ENCODE measurements at regions not wholly inside any gene's neighbourhood (a gene's known extent, or its start where the extent isn't known, plus 50 kb on each side); places are given as distances from the start of the nearest gene placed in this dataset.

- POLR2A ChIA-PET = no interaction called here
- no peak overlapping the region for H3K4me3 ChIP-seq (replicated peaks in 1 of 3; ENCODE audit: insufficient read depth in 1 of 3, low read depth in 1 of 3, low read length in 3 of 3)
- no peaks in the 10 kb centered on the region for H3K27me3 ChIP-seq (ENCODE audit: control insufficient read depth in 2 of 2, insufficient read depth in 2 of 2, low read length in 2 of 2)
- DNase-seq (ENCODE audit: low read depth, low spot score) (no peak), FAIRE-seq (no peak)
- H4K20me1 ChIP-seq (replicated peaks; ENCODE audit: control insufficient read depth, extremely low read depth, insufficient read depth, low read length) = no peaks in the 10 kb centered on the region
- no peak overlapping the region for H3K9ac ChIP-seq (replicated peaks; ENCODE audit: extremely low read depth, insufficient read depth, low read length)
- H3K9me3 ChIP-seq (replicated peaks; ENCODE audit: control insufficient read depth, insufficient read depth, low read length) = no peaks in the 10 kb centered on the region
- CTCF ChIA-PET = interaction anchor here (0.6 to 2.8 kb wide), 2 partner anchors 20 to 44 kb away, joined by 3 to 9 read pairs; no protein-coding TSS in a partner anchor
- H3K36me3 ChIP-seq (ENCODE audit: control insufficient read depth in 2 of 2, extremely low read depth in 1 of 2, insufficient read depth in 2 of 2, low read length in 2 of 2) = no peaks in the 10 kb centered on the region
- TF ChIP-seq CTCF (IDR thresholded peaks at IDR 0.05; ENCODE audit: extremely low read depth in 1 of 2, insufficient read depth in 1 of 2, low read depth in 1 of 2, low read length in 2 of 2) (no peak), FOS (IDR thresholded peaks at IDR 0.05; ENCODE audit: borderline replicate concordance, insufficient read depth, low read length) (peak; percentile 27), JUN (IDR thresholded peaks at IDR 0.05; ENCODE audit: borderline replicate concordance, insufficient read depth, insufficient read length, low read depth) (no peak)
- intact Hi-C loops (cut with micrococcal nuclease) = no loop called here
- BruUV-seq (replicated peaks) = no TSS peak
- dilution Hi-C loops (cut with MboI; ENCODE audit: extremely low pct_ligation_motif_present, low sequenced_read_pairs) = no loop called here
- H2AFZ ChIP-seq (ENCODE audit: low read depth, low read length) = no peak overlapping the region
- H3K27ac ChIP-seq (ENCODE audit: insufficient read depth, low read depth, low read length) = no peak overlapping the region
- H3K79me2 ChIP-seq (ENCODE audit: control insufficient read depth, insufficient read depth, low read length) = no peaks in the 10 kb centered on the region
- H3K4me1 ChIP-seq (ENCODE audit: control insufficient read depth, extremely low read depth, insufficient read depth, low read length) = no peaks in the 10 kb centered on the region
- no peak overlapping the region for H3K4me2 ChIP-seq (ENCODE audit: insufficient read depth, low read length)
- H3K9me1 ChIP-seq (replicated peaks; ENCODE audit: control insufficient read depth, extremely low read depth, insufficient read depth, low read length) = no peaks in the 10 kb centered on the region
Measured at GRCh38 chr9:108412755-108413154, 443.0 kb downstream of the ACTL7B start.

- H3K9ac ChIP-seq (replicated peaks; ENCODE audit: extremely low read depth, insufficient read depth, low read length) = no peak overlapping the region
- H3K4me1 ChIP-seq (ENCODE audit: control insufficient read depth, extremely low read depth, insufficient read depth, low read length) = no peaks in the 10 kb centered on the region
- H3K36me3 ChIP-seq (ENCODE audit: control insufficient read depth in 2 of 2, extremely low read depth in 1 of 2, insufficient read depth in 2 of 2, low read length in 2 of 2) = no peaks in the 10 kb centered on the region
- intact Hi-C loops (cut with micrococcal nuclease) = loop anchor here (2.0 kb wide), 1 partner anchor 153 kb away; no protein-coding TSS in a partner anchor
- ChIA-PET POLR2A (no interaction called here), CTCF (interaction anchor here (0.8 to 2.8 kb wide), 3 partner anchors 9 to 128 kb away, joined by 3 to 9 read pairs (median 3); no protein-coding TSS in a partner anchor)
- no peaks in the 10 kb centered on the region for H3K79me2 ChIP-seq (ENCODE audit: control insufficient read depth, insufficient read depth, low read length)
- FAIRE-seq (no peak), DNase-seq (ENCODE audit: low read depth, low spot score) (no peak)
- no peaks in the 10 kb centered on the region for H3K9me1 ChIP-seq (replicated peaks; ENCODE audit: control insufficient read depth, extremely low read depth, insufficient read depth, low read length)
- H3K9me3 ChIP-seq (replicated peaks; ENCODE audit: control insufficient read depth, insufficient read depth, low read length) = no peaks in the 10 kb centered on the region
- no peak overlapping the region for H3K4me2 ChIP-seq (ENCODE audit: insufficient read depth, low read length)
- H3K27ac ChIP-seq (ENCODE audit: insufficient read depth, low read depth, low read length) = no peak overlapping the region
- H4K20me1 ChIP-seq (replicated peaks; ENCODE audit: control insufficient read depth, extremely low read depth, insufficient read depth, low read length) = no peaks in the 10 kb centered on the region
- H3K27me3 ChIP-seq (ENCODE audit: control insufficient read depth in 2 of 2, insufficient read depth in 2 of 2, low read length in 2 of 2) = no peaks in the 10 kb centered on the region
- H3K4me3 ChIP-seq (replicated peaks in 1 of 3; ENCODE audit: insufficient read depth in 1 of 3, low read depth in 1 of 3, low read length in 3 of 3) = no peak overlapping the region
- no peak overlapping the region for H2AFZ ChIP-seq (ENCODE audit: low read depth, low read length)
- dilution Hi-C loops (cut with MboI; ENCODE audit: extremely low pct_ligation_motif_present, low sequenced_read_pairs) = no loop called here
- TF ChIP-seq FOS (IDR thresholded peaks at IDR 0.05; ENCODE audit: borderline replicate concordance, insufficient read depth, low read length) (no peak), MYC (IDR thresholded peaks at IDR 0.05; ENCODE audit: low read depth, low read length) (no peak), GATA2 (IDR thresholded peaks at IDR 0.05; ENCODE audit: insufficient read depth, insufficient read length, low read depth, low read length) (no peak), CTCF (IDR thresholded peaks at IDR 0.05; ENCODE audit: extremely low read depth in 1 of 2, insufficient read depth in 1 of 2, low read depth in 1 of 2, low read length in 2 of 2) (no peak)
- no TSS peak for BruUV-seq (replicated peaks)
Measured at GRCh38 chr9:108411632-108412031, 444.2 kb downstream of the ACTL7B start.

Data from endothelial cell of umbilical vein (primary cell).